Activated T-cell treated with anti-CD3 and anti-CD28 coated beads, Interleukin-2, amount 50 U/mL, for 24 hours (primary cell): ENCODE measurements at regions not wholly inside any gene's neighbourhood (a gene's known extent, or its start where the extent isn't known, plus 50 kb on each side); places are given as distances from the start of the nearest gene placed in this dataset.
"Not testable (repeated sequence)": the region's sequence is repeated elsewhere in the genome, so short reads cannot be mapped to it uniquely, and the experiment has no call there.

Experiments used
- DNase-seq: peaks from one replicate; pipeline ENCODE4 v3.0.0-alpha.2; 2020
- H3K27ac Mint-ChIP-seq: 2 replicates; pipeline ENCODE4 v1.8.0; 2020; ENCODE audit warnings: mild to moderate bottlenecking, mixed read lengths
- H3K27me3 Mint-ChIP-seq: 2 replicates; pipeline ENCODE4 v1.8.0; 2020; ENCODE audit warnings: mixed read lengths
- H3K36me3 Mint-ChIP-seq: 2 replicates; pipeline ENCODE4 v1.8.0; 2020; ENCODE audit warnings: low read depth, mixed read lengths
- H3K4me1 Mint-ChIP-seq: 2 replicates; pipeline ENCODE4 v1.8.0; 2020; ENCODE audit warnings: low read depth, mixed read lengths
- H3K4me3 Mint-ChIP-seq: 2 replicates; pipeline ENCODE4 v1.8.0; 2020; ENCODE audit warnings: mild to moderate bottlenecking, moderate library complexity, mixed read lengths
- H3K9me3 Mint-ChIP-seq: 2 replicates; pipeline ENCODE4 v1.8.0; 2020; ENCODE audit warnings: mixed read lengths

DNA sequence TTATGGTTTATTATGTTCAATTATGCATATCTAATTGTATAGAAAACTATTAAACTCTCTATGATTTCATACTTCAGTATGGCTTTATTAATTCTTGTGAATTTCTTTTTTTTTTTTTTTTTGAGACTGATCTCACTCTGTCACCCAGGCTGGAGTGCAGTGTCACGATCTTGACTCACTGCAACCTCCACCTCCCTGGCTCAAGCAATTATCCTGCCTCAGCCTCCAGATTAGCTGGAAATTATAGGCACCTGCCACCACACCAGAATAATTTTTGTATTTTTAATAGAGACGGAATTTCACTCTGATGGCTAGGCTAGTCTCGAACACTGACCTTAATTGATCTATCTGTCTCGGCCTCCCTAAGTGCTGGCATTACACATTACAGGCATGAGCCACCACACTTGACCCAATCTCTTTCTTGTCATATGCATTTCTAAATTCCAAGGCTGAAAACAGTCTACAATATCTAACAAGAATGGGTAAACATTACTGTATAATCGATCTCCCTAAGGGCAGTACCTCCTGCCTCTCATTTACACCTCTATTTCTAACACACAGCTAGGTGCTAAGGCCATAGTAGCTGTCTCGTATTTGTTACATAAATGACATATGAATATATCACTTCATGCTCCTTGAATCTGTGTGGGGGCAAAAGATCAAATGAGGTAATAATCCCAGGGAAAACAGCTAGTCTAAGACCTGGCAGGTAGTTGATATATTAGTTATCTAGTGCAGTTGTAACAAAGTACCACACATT, 258.2 kb upstream of the CDH8 start:
- no peaks in the 10 kb centered on the region for H3K36me3 Mint-ChIP-seq
- H3K4me1 Mint-ChIP-seq: no peaks in the 10 kb centered on the region
- no peak overlapping the region for H3K27ac Mint-ChIP-seq
- no peak for DNase-seq
- H3K27me3 Mint-ChIP-seq: no peaks in the 10 kb centered on the region
- H3K4me3 Mint-ChIP-seq: no peak overlapping the region
- H3K9me3 Mint-ChIP-seq: peaks cover 39% of the 10 kb centered on the region

DNA sequence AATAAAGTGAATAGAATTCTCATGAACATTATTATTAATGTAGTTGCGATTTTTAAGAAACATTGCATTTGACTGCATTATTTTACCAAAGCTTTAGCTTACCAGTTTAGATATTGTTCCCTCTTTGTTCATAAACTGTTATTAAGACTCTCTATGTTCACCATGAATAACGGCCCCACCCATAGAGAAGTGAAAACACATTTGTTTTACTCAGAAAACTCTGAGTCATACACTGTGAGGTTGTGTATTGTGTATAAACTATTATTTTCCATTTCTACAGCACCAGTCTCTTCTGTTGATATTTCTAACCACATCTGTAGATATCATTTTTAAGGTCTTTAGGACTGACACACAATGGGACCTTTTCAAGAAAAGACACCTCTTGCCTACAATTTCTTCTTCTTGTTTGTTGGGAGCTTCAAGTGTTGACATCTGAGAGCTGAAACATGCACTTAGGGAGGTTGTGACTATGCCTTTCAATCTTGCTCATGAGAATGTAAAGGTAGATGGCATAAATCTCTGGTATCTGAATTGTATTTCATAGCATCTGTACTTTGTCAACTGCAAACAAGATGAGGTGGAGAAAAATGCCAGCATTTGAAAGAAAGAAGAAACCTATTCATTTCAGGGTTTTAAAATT, 252.9 kb upstream of the CDH8 start:
- Mint-ChIP-seq H3K27me3 (no peaks in the 10 kb centered on the region), H3K36me3 (no peaks in the 10 kb centered on the region), H3K9me3 (peaks cover 19% of the 10 kb centered on the region), H3K4me1 (no peaks in the 10 kb centered on the region), H3K27ac (no peak overlapping the region), H3K4me3 (no peak overlapping the region)
- DNase-seq: no peak

DNA sequence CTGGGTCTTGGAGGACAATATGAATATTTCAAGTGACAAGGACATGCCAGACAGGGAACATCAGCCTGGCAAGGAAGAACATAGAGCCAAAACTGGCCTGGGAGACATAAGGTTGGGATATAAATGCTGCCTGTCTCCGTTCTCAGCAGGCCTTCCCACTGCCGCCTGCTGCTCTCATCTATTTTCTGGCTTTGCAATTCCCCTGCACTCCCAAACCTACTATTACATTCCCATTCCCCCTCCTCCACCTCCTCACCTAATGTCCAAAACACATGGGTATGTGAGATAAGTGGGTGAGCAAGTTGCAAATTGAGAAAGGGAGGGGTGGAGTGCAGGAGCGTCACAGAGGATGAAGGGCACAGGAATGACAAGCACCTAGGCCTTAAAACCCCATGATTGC, 244.3 kb upstream of the CDH8 start:
- Mint-ChIP-seq H3K27ac (no peak overlapping the region), H3K27me3 (no peaks in the 10 kb centered on the region), H3K36me3 (no peaks in the 10 kb centered on the region), H3K4me1 (no peaks in the 10 kb centered on the region), H3K4me3 (no peak overlapping the region), H3K9me3 (peaks cover 8% of the 10 kb centered on the region)
- no peak for DNase-seq

DNA sequence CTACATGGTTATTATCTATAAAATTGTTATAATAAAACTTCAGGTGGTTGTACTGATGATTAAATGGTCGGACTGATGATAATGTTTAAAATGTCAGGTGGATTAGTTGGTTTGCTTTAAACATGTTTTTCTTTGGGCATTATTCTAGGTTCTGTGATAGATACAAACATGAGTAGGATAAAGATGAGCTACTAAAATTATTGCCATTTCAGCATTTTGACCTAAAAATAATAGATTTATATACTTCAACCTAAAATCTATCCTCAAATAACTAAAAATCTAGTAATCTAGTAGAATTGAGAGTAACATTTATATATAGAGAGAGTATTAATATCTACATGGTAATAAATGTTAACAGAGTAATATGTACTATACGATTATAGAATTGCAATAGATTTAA, 241.7 kb upstream of the CDH8 start:
- DNase-seq: no peak
- H3K36me3 Mint-ChIP-seq: no peaks in the 10 kb centered on the region
- no peaks in the 10 kb centered on the region for H3K27me3 Mint-ChIP-seq
- H3K9me3 Mint-ChIP-seq: peaks cover 19% of the 10 kb centered on the region
- H3K4me3 Mint-ChIP-seq: no peak overlapping the region
- no peak overlapping the region for H3K27ac Mint-ChIP-seq
- H3K4me1 Mint-ChIP-seq: no peaks in the 10 kb centered on the region

- DNase-seq: no peak
- peaks cover 27% of the 10 kb centered on the region for H3K9me3 Mint-ChIP-seq
- H3K27ac Mint-ChIP-seq: no peak overlapping the region
- H3K4me3 Mint-ChIP-seq: no peak overlapping the region
- H3K4me1 Mint-ChIP-seq: no peaks in the 10 kb centered on the region
- no peaks in the 10 kb centered on the region for H3K27me3 Mint-ChIP-seq
- no peaks in the 10 kb centered on the region for H3K36me3 Mint-ChIP-seq
Measured at GRCh38 chr16:62276637-62277036, 240.4 kb upstream of the CDH8 start.

GRCh38 chr16:62272035-62272434, 235.8 kb upstream of the CDH8 start:
- H3K4me1 Mint-ChIP-seq: no peaks in the 10 kb centered on the region
- DNase-seq: no peak
- no peaks in the 10 kb centered on the region for H3K36me3 Mint-ChIP-seq
- H3K27me3 Mint-ChIP-seq: no peaks in the 10 kb centered on the region
- no peak overlapping the region for H3K27ac Mint-ChIP-seq
- H3K9me3 Mint-ChIP-seq: peaks cover 29% of the 10 kb centered on the region
- no peak overlapping the region for H3K4me3 Mint-ChIP-seq

DNA sequence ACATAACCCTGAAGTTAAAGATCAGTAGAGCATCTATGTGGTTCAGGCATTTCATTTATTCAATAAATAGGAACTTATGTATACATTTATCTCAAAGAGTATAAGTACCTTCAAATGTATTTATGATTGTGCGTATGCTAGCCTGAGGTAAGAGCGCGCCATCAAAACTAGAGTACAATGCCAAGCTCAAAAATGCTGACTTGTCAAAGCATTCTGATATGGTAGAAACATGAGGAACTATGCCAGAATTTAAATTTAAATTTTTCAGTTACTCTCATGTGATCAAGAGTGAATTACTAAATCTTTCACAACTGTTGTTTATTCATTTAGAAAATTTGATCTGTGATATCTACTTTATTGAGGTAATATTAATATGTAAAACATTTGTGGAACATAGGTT, 225.5 kb upstream of the CDH8 start:
- DNase-seq: no peak
- H3K27ac Mint-ChIP-seq: no peak overlapping the region
- H3K36me3 Mint-ChIP-seq: no peaks in the 10 kb centered on the region
- H3K4me3 Mint-ChIP-seq: no peak overlapping the region
- H3K9me3 Mint-ChIP-seq: peaks cover 11% of the 10 kb centered on the region
- H3K27me3 Mint-ChIP-seq: no peaks in the 10 kb centered on the region
- no peaks in the 10 kb centered on the region for H3K4me1 Mint-ChIP-seq

- DNase-seq, H3K27ac Mint-ChIP-seq, H3K4me1 Mint-ChIP-seq, H3K36me3 Mint-ChIP-seq, H3K27me3 Mint-ChIP-seq, H3K4me3 Mint-ChIP-seq: not testable (repeated sequence)
- H3K9me3 Mint-ChIP-seq: peaks cover 16% of the 10 kb centered on the region
Measured at GRCh38 chr16:62258931-62259435, 222.7 kb upstream of the CDH8 start.

GRCh38 chr16:62256406-62256805, 220.2 kb upstream of the CDH8 start:
- no peaks in the 10 kb centered on the region for H3K4me1 Mint-ChIP-seq
- peaks cover 16% of the 10 kb centered on the region for H3K9me3 Mint-ChIP-seq
- H3K27me3 Mint-ChIP-seq: no peaks in the 10 kb centered on the region
- DNase-seq: no peak
- no peaks in the 10 kb centered on the region for H3K36me3 Mint-ChIP-seq
- no peak overlapping the region for H3K27ac Mint-ChIP-seq
- H3K4me3 Mint-ChIP-seq: no peak overlapping the region

- H3K9me3 Mint-ChIP-seq: peaks cover 22% of the 10 kb centered on the region
- H3K27me3 Mint-ChIP-seq: no peaks in the 10 kb centered on the region
- no peak overlapping the region for H3K4me3 Mint-ChIP-seq
- H3K4me1 Mint-ChIP-seq: no peaks in the 10 kb centered on the region
- no peak overlapping the region for H3K27ac Mint-ChIP-seq
- DNase-seq: no peak
- no peaks in the 10 kb centered on the region for H3K36me3 Mint-ChIP-seq
Measured at GRCh38 chr16:62254847-62255246, 218.6 kb upstream of the CDH8 start.

DNA sequence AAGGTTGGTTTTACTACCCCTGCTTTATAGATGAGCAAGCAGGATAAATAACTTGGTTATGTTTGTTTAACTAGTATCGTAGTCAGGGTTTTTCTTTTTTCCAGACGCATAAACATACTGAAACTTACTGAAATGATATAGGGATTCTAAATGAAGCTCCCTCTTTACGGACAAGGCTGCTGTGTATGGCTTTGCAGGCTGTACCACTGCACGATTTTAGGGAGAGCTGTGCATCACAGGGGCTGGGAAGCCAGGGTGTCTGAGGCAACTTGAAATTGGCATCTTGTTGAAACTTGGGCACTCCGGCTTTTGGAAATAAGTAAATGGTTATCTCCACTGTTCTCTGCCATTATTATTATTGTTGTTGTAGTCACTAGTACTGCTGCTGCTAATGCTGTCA, 218.1 kb upstream of the CDH8 start:
- H3K9me3 Mint-ChIP-seq: peaks cover 27% of the 10 kb centered on the region
- H3K27ac Mint-ChIP-seq: no peak overlapping the region
- no peak overlapping the region for H3K4me3 Mint-ChIP-seq
- no peaks in the 10 kb centered on the region for H3K27me3 Mint-ChIP-seq
- no peak for DNase-seq
- H3K36me3 Mint-ChIP-seq: no peaks in the 10 kb centered on the region
- no peaks in the 10 kb centered on the region for H3K4me1 Mint-ChIP-seq

DNA sequence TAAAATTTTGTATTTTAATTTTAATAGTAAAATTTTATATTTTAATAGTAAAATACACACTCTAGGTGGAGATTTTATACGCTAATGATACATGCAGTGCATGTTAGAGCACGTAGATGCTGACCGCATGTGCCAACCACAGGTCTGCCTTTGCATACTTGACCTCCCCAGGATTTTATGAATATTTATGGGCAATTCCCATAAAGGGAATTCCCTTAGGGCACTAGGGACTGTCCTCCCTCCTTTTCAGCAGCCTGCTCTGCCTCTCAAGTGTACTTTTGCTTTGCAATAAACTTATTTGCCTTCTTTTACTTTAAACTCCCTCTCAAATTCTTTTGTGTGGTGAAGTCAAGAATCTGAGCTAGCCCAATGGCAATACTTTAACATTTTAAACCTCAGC, 217.7 kb upstream of the CDH8 start:
- no peak overlapping the region for H3K4me3 Mint-ChIP-seq
- no peak overlapping the region for H3K27ac Mint-ChIP-seq
- DNase-seq: no peak
- H3K27me3 Mint-ChIP-seq: no peaks in the 10 kb centered on the region
- H3K9me3 Mint-ChIP-seq: peaks cover 27% of the 10 kb centered on the region
- no peaks in the 10 kb centered on the region for H3K36me3 Mint-ChIP-seq
- H3K4me1 Mint-ChIP-seq: no peaks in the 10 kb centered on the region

GRCh38 chr16:62249069-62249468, 212.8 kb upstream of the CDH8 start:
- Mint-ChIP-seq H3K36me3 (no peaks in the 10 kb centered on the region), H3K9me3 (peaks cover 29% of the 10 kb centered on the region), H3K4me1 (no peaks in the 10 kb centered on the region), H3K4me3 (no peak overlapping the region), H3K27me3 (no peaks in the 10 kb centered on the region), H3K27ac (no peak overlapping the region)
- DNase-seq: no peak

- DNase-seq: no peak
- H3K4me1 Mint-ChIP-seq: no peaks in the 10 kb centered on the region
- H3K27ac Mint-ChIP-seq: no peak overlapping the region
- H3K9me3 Mint-ChIP-seq: peaks cover 25% of the 10 kb centered on the region
- no peaks in the 10 kb centered on the region for H3K36me3 Mint-ChIP-seq
- no peak overlapping the region for H3K4me3 Mint-ChIP-seq
- no peaks in the 10 kb centered on the region for H3K27me3 Mint-ChIP-seq
Measured at GRCh38 chr16:62240722-62241121, 204.5 kb upstream of the CDH8 start.

DNA sequence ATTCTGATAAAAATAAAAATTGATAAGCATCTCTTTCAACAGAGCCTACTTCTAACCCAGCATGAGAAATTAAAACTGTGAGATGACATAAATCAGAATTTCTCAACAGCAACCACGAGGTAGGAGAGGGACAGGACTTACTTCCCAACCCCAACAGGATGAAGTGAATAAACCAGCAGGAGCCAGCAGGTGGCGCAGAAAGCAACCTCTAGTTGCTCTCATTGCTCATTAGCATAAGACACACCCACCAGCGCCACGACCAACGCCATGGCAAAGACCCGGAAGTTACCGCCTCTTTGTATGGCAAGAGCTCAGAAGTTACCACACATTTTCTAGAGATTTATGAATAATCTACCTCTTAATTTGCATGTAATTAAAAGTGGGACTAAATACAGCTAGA, 189.4 kb upstream of the CDH8 start:
- Mint-ChIP-seq H3K36me3 (no peaks in the 10 kb centered on the region), H3K4me1 (no peaks in the 10 kb centered on the region), H3K27ac (no peak overlapping the region), H3K4me3 (no peak overlapping the region), H3K9me3 (peaks cover 6% of the 10 kb centered on the region), H3K27me3 (no peaks in the 10 kb centered on the region)
- no peak for DNase-seq
